NOMO-1 treated with DMSO at 0.1 percent for 48 hours (cell line): ENCODE measurements at regions not wholly inside any gene's neighbourhood (a gene's known extent, or its start where the extent isn't known, plus 50 kb on each side); places are given as distances from the start of the nearest gene placed in this dataset.

Source experiments
- DNase-seq: peaks from one replicate; lab custom pipeline; 2025; ENCODE audit not compliant: unreplicated experiment; lab: John Stamatoyannopoulos, UW

DNA sequence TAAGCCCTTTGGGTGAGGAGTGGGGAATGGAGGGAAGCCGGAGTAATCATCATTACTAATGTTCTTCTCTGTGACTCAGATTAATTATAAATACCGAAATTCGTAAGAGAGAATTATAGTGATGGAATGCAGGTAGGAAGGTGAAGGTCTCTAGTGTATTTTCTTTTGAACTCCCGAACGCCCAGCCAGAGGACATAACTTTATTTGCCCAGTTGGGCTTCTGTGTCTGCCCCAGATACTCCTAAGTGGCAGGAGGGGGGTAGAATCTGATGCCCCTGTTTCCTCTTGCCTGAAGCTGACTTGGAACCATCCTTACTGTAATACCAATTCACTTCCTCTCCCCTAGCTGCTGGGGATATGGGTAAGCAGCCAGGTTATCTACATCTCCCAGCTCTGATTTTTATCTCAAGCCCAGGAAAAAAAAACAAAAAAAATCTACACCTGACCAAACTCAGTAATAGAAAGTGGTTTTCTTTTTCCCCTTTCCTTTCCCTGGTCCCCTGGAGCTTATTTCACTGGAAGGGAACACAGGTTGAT, 84.4 kb upstream of the CISTR start:
- no peak for DNase-seq

DNA sequence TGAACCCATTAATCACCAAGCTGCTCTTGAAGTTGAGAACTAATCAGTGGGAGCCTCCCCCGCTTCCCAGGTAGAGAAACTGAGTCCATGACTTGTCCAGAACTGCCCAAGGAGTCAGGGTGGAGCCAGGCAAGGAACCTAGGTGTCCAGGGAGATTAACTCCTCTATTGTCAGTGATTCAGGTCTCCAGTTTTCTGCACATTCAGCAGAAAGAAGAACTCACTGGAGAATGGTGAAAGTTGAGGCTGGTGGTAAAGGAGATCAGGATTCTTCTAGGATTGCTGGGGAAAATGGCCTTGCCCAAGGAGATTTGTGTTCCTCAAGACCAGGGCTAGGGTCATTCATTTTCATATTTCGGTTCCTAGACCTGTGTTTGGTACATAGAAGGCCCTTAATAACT, 87.2 kb upstream of the CISTR start:
- no peak for DNase-seq

DNA sequence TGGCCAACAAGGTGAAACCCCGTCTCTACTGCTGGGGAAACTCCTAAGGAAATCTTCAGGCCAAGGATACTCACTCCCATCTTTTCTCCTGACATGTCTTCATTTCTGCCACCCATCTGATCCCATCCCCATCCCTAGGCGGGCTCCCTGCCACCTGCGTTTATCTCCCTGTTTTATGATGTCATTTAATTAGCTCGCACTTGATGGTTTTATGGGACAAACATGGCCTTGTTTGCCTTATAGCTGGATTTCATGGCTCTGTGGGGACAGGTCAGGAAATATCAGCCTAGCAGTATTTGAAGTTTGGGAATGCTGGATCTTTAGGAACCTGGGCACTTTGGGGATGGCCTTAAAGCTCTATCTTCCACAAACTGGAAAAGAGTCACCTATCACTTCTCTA, 88.5 kb upstream of the CISTR start:
- DNase-seq = no peak

DNA sequence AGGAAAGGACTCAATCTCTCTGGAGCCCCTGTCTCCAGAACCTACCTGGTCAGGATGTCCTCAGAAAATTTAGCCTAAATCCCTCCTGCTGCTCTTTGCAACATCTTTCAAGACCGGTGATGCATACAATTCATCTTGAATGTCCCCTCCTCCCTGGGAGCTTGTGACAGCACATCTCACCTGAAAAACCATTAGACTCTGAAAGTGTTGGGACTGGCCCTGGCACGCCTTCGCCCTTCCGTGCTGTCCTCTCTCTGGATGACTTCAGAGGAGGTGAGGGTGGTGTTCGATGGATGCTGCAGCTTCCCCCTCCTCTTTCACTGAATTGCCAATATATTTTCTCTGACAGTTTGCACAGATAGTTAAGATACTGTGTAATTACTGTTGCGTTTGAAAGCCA, 90.9 kb upstream of the CISTR start:
- DNase-seq = no peak

DNA sequence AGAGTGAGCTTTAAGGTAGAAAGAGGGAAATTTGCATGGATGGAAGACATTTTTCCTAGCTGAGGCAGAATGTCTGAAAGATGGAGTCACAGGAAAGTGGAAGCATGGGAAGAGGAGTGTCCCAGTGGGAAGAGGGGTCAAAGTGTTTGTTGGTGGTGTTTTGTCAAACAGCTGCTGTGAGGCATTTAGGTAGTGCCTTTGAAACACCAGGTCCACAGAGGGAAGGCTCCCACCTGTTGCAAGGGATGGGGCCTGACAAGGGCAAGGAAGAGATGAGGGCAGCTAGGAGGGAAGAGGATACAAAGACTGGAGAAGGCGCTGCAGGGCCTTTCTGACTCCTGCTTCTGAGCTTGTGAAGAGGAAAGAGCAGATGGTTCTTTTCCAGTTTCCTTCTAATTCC, 91.8 kb upstream of the CISTR start:
- DNase-seq = no peak

DNA sequence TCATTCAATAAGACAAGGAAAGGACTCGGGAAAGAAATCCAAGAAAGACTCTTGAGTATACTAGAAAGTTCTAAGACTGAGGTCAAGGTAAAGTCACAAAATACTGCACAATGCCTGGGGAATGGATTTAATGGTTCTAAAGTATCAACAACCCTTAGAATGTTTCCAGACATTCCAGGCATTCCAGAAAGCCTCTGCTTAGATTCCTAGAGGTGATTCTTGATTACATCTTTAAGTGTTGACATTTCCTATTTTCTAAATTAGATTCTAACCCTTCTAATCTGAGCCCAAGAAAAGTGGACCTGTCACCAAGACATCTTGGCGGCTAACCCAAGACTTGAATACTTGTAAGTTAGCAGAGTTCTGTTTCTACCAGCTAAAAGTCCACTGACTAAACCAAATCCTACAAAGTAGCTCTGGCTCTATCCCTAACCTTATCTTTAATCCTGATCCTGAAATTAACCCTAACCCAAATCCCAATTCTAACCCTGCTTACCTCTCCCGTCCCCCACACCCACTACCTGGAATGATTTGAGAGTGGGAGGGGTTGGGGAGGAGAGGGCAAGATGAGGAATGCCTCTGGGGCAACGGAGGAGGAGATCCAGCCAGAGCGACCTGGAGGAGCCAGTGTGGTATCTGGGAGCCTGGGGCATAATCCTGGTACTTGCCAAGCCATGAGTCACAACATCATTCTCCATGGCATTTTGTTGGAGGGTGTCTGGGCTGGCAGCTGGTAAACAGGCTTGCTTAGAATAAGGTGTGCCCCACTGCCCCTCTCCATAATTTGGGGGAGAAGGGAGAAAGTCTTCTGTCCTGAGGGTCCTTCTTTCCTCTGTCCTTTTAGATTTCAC, 93.4 kb upstream of the HOXC13 start:
- DNase-seq = no peak

DNA sequence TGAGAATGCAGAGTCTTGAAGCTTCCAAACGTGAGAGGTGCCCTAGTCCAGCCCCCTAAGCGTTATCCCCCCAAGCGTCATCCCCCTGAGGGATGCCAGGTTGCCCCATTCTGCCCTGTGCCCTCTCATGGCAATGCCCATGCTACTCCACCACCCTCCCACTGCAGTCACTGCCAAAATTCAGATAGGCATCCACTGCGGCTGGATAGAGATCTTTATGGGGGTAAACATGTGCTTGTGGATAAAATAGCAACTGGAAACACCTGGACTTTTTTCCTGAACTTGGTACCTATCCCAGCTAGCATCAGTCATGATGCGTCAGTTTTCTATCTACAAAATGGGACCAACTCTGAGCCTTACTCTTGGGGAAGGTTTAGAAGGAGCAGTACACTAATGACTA, 92.7 kb upstream of the HOXC13 start:
- no peak for DNase-seq

DNA sequence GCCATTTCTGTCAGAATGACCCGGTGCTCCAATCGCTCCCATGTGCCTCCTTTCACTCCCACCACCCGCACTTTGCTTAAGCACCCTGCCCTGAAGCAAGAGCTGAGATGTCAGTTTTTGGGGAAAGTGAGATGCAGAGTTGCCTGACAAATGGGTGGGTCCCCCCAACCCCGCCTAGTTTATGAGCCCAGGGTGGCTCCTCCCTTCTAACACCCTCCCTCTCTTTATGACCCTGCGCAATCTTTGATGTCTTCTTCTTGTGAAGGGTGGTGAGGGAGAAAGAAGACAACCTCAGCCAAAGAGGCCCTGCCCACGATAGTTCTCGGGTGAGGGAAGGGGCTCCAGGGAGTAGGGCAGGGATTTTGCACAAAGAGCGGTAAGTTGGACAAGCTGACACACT, 89.5 kb upstream of the HOXC13 start:
- no peak for DNase-seq

DNA sequence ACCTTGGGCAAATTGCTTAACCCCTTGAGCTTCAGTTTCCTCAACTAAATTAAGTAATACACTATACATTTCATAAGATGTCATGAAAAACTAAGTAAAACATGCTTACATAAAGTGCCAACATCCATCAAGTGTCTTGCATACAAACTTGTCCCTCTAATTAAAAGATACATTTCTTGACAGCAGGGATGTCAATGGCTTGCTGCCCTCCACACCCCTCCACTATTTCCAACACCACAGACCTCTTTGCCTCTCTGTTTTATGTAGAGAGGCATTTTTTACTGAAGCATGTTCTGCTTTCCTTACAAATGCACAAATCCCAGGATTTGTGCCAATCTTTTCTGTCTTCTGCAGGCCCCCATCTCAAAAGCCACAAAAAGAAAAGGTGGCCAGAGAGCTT, 89.0 kb upstream of the HOXC13 start:
- DNase-seq = no peak

DNA sequence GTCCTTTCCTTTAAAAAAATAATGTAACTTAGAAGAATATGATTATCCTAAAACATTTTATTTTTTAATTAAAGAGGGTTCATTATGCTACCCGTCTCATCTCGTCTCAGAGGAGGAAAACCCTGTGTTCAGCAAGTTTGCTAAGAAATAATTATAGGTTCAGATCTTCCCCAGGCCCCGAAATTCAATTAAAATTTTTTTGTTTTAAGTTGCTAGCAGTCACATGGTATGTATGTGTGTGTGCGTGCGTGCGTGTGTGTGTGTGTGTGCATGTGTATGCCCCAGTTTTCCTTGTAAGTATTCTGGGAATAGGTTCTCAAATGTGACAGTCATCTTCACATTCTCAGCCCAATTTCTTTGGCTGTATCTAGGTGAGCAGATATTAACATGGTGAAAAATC, 86.6 kb upstream of the HOXC13 start:
- no peak for DNase-seq

DNA sequence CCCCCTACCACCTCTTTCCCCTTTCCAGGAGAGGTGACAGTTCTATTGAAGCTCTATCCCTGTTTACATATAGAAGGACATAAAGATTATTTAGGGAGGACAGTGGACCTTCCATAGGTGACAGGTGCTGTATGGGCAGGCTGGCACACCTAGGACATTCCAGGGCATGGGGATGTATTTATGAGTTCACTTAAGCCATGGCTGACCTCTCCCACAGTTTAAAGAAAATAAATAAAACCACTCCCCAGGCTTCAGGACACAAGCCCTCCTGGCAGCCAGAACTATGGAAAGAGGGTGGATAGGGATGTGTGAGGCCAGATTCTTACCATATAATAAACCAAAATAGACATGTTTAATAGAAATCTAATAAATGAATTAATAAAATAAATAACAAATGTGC, 85.6 kb upstream of the HOXC13 start:
- no peak for DNase-seq

DNA sequence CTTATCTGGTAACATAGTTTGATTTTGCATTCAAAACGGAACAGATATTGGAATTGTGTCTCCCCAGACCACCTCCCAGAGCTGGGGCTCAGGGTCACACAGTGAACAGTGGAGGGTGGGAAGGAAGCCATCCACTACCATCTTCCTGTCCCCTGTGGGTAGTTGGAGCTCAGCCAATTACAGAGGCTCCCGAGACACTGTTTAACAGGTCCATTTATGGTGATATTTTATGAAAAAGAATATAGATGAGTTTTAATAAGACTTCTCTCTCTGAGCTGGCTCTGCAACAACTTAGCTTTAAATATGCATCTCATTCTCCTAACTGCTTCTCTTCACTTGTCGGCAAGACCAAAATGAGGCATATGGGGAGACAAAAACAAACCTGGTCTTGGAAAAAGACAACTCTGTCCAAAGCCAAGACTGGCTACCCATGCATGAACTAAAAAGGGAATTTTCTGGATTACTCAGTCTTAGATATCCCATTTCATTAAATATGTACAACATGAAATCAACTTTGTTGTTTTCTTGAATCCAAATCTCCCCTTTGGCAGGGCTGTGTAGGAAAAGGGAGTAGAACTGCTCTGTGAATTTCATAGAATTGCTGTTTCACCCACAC, 83.8 kb upstream of the HOXC13 start:
- no peak for DNase-seq

DNA sequence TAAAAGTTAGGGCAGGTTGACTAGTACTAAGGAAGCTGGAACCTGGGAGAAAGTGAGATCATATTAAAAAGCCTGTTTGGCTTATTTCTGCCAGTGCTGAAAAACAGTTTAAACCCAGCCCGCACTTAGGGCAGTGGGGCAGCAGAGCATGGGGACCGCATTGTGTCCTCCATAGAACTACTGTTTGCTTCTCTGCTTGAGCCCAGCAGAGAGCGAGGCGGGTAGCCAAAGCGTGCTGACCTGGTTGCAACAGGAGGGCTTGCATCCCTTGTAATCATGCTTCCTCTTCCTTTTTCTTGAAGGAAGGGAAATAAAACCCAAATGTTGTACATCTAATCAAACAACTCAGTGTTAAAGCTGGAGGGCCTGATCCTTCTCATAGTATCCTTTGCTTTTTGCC, 82.5 kb upstream of the HOXC13 start:
- peak; percentile 55 for DNase-seq

DNA sequence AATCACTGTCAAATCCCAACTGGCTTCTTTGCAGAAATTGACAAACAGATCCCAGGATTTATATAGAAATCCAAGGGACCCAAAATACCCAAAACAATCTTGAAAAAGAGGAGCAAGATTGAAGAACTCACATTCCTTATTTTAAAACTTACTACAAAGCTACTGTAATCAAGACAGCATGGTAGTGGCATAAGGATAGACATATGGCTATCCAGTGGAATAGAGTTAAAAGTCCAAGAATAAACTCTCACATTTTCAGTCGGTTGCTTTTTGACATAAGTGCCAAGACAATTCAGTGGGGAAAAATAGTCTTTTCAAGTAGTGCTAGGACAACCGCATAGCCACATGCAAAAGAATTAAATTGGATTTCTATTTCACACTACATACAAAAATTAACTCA, 81.0 kb upstream of the HOXC13 start:
- DNase-seq = no peak

DNA sequence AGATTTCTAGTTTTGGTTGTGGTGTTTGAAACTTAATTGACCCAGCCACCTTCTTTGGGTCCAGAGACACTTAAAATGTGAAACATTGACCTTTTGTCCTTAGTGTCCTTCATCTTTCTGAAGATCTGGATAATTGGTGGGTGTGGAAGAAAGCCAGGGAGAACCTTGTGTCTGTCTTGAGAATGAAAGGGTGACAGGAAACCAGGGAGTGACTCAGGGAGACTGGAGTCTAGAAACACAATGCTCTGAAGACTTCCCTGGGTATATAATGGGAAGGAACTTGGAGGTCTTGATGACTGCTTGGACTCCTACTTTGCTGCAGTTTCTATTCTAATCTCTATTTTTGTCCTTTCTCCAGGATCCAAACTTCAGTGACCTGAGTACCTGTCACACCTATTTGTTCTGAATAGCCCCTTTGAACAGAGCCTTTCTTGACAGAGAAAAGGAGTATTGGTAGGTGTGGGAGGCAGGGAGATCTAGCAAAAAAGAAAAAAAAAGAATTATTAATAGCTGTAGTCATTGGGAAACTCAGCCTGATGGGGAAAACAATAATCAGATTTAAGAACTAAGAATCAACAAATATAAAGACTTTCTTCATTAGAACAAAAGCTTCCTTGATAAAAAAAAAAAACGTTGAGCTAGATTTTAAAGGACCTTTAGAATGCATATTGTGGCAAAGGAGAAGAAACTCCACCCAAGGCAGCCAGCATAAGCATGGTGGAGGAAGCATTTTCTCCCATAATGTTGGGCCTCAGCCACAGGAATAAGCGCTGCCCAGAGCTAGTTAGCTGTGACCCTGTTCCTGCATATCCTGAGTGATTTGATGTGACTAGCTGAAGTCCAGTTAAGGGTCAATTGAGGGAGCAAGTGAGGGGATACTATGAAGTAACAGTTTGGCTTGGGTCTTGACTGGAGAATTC, 77.9 kb upstream of the HOXC13 start:
- DNase-seq = no peak

DNA sequence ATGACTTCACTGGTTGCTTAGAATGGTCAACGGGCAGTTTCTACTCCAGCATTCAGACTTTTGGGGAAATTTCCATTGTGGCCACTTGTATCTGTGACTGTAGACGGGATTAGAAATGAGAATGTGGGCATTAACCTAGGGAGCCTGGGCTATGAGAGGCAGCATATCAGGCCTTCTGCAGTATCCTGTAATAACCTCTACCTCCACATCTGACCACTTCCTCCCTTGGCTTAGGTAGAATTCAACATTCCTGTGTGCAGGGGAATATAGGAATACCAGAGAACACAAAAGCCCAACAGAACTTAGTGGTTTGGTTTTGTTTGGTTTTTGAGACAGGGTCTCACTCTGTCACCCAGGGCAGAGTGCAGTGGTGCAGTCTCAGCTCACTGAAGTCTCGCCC, 76.4 kb upstream of the HOXC13 start:
- DNase-seq = no peak

DNA sequence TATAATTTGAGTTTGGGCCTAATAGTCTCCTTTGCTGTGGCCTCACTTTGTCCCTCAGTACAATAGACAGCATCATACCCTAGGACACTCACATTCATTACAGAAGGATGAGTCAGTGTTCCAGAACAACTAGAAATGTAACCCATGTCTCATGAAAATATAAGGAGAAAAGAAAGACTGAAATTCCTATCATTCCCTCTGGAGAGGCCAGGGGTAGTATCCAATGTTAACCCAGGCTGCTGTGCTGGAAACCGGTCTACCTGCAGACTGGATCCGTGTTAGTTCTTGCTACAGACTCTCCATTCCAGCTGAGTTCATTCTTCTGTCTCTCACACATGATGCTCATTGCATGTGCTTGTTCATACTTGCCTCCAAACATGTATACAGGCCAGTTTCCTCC, 75.8 kb upstream of the HOXC13 start:
- no peak for DNase-seq

DNA sequence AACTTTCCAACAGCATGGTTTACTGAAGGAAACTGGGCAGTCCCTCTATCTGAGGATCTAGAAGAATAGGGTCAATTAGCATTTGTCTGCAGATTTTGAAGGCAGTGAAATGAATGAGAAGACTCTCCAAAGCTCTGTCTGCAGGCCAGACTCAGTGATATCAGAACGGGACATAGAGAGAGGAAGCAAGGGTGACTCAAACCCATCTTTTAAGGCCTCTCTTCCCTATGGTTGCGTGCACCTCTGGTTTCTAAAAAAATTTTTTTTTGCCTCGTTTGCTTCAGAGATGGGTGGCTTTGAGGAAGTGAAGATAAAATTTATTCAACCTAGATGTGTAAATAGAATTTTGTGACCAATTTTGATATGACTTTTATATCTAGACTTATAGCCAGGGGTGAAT, 71.9 kb upstream of the HOXC13 start:
- DNase-seq = peak; percentile 14

DNA sequence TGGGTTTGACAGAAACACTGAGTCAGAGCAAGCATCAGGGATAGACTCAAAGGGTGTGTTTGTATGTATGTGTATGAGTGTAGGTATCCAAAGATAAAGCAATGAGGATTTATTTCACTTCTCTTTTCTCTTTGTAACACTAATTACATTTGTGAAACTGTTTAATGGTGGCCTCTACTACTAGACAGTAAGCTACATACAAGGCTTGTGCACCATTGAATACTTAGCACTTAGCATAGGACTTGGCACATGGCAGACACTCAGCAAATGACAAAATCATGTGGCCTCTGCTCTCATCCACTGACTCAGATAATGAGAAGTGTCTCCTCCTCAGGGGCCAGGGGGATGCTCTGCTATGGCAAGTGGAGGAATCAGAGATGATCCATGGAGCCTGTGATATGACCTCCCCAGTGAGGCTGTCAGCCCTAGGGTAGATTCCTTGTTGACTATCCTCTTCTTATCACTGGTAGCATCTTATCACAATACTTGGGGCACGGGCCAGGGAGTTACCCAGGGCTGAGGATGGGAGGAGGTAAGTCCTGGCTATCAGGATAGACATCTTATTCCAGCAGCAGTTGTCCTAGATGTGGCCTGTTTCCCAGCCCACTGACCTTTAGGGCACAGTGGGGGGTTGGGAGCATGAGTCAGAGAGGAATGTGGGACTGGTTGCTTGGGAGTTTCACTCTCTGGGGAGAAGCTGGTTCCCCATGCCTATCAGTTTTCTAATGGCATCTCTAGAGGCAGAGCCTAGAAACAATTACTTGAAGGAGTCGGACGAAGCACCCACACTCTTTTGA, 71.2 kb upstream of the HOXC13 start:
- peak; percentile 26 for DNase-seq

DNA sequence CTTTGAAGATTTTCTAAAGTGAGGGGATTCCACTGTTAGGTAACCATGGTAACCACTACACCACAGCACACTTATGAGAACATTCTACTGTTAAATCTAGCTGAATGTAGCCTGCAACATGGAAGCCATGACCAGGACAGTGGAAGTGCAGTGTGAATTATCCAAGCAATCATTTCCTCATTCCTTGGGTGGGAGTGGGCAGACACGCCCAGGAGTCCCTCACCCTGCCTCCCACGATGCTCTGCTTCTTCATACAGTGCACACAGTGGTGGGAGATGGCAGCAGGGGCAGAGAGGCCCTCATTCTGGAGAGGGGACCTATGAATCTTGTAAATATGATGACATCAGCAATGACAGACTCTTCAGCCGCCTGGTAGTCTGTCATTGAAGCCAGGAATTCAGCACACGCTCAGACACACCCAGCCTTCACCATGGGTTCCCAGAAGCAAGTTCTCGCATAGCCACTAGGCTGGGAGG, 70.1 kb upstream of the HOXC13 start:
- no peak for DNase-seq

DNA sequence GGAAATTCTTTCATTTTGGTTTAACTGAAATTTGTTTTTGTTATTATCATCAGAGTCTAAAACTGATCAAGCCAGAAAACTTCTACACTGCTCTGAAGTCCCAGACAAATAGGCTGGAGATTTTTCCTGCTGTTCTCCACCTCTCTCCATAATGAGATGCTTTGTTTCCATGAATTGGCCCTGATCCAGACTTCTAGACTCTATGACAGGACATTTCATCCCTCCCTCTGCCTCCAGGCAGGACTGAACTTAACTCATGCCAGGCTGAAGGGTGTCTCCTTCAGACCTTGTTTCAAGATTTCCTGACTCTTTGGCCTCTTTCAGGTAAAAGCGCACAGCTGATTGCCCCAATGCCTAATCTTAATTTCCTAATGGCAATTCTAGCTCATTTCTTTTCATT, 69.1 kb upstream of the HOXC13 start:
- DNase-seq = no peak
